ENCODE measurements at regions not wholly inside any gene's neighbourhood (a gene's known extent, or its start where the extent isn't known, plus 50 kb on each side); places are given as distances from the start of the nearest gene placed in this dataset.

DNA sequence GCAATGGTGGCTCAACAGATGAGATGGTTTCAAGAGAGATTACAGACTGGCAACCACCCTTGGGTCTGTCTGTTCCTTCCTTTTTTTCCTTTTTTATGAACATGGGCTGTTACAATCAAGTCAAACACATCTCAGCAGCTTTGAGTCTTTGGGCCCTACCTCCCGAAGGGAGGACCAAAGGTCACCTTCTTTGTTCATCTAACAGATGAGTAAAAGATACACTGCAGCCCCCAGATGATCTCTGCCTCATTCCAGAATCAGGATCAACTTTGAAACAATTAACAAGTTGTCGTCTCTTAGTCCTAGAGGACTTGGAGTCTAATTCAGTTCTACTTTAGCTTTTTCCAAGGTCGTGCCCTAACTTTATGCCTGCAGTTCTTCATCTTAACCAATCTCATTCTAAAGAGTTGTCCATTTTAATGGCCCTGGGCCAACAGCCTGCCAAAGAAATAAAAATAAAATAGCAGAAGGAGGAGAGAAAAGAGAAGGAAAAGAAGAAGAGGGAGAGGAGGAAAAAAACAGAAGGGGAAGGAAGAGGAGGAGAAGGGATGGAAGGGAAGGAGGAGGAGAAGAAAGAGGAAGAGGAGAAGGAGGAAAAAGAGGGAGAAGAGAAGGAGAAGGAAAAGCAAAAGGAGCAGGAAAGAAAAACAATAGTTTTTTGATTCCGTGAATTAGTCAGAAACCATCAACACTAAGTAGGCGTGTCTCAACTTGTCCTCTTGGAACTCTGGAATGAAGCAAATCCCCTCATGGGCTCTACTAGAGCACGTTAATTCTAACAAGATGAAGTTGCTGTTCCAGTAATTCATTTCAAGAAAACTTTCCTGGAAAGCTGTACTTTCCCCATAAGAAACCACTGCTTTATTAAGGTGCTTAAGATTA is 281.2 kb downstream of the FOXO1 start:
- FAIRE-seq (no peak), ATAC-seq (no peak), DNase-seq (ENCODE audit: low read depth, low spot score) (no peak)
- no peak overlapping the region for H3K4me3 ChIP-seq
- no peaks in the 10 kb centered on the region for H3K79me2 ChIP-seq (ENCODE audit: control insufficient read depth, insufficient read depth, low read length)
- H4K20me1 ChIP-seq (ENCODE audit: control insufficient read depth, insufficient read depth) = no peaks in the 10 kb centered on the region
- ChIA-PET SMC1A (ENCODE audit: uncharacterized antibody, unreplicated experiment) (interaction anchor here (0.8 kb wide), 1 partner anchor 76 kb away, joined by 3 read pairs; no protein-coding TSS in a partner anchor), RAD21 (ENCODE audit: unreplicated experiment) (no interaction called here), CTCF (no interaction called here), POLR2A (interaction anchor here (0.7 kb wide), 1 partner anchor 479 kb away, joined by 3 read pairs; no protein-coding TSS in a partner anchor)
- no peaks in the 10 kb centered on the region for H3K36me3 ChIP-seq (ENCODE audit: control insufficient read depth in 2 of 2, insufficient read depth in 2 of 2, low read length in 1 of 2)
- no peaks in the 10 kb centered on the region; the same call in 1 of the 3 replicates for H3K9me3 ChIP-seq (replicated peaks; ENCODE audit: control insufficient read depth, insufficient read depth, low read length)
- TF ChIP-seq NR2F1 (conservative IDR thresholded peaks at IDR 0.05) (no peak), ZSCAN29 (IDR thresholded peaks at IDR 0.05) (no peak), CREB1 (IDR thresholded peaks at IDR 0.05; ENCODE audit: low read depth) (no peak), EGR1 (IDR thresholded peaks at IDR 0.05; ENCODE audit: borderline replicate concordance in 1 of 2, low read depth in 2 of 2, low read length in 2 of 2) (no peak), YBX1 (IDR thresholded peaks at IDR 0.05) (no peak), RB1 (IDR thresholded peaks at IDR 0.05; ENCODE audit: borderline replicate concordance) (no peak), MTA3 (IDR thresholded peaks at IDR 0.05; ENCODE audit: borderline replicate concordance, low read length) (no peak), CHD4 (IDR thresholded peaks at IDR 0.05) (no peak), MEF2A (IDR thresholded peaks at IDR 0.05; ENCODE audit: insufficient read depth, low read depth, low read length) (no peak), EED (IDR thresholded peaks at IDR 0.05; ENCODE audit: low read depth) (no peak)
- TF ChIP-seq, protein P1, sequence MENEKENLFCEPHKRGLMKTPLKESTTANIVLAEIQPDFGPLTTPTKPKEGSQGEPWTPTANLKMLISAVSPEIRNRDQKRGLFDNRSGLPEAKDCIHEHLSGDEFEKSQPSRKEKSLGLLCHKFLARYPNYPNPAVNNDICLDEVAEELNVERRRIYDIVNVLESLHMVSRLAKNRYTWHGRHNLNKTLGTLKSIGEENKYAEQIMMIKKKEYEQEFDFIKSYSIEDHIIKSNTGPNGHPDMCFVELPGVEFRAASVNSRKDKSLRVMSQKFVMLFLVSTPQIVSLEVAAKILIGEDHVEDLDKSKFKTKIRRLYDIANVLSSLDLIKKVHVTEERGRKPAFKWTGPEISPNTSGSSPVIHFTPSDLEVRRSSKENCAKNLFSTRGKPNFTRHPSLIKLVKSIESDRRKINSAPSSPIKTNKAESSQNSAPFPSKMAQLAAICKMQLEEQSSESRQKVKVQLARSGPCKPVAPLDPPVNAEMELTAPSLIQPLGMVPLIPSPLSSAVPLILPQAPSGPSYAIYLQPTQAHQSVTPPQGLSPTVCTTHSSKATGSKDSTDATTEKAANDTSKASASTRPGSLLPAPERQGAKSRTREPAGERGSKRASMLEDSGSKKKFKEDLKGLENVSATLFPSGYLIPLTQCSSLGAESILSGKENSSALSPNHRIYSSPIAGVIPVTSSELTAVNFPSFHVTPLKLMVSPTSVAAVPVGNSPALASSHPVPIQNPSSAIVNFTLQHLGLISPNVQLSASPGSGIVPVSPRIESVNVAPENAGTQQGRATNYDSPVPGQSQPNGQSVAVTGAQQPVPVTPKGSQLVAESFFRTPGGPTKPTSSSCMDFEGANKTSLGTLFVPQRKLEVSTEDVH (IDR thresholded peaks at IDR 0.05; ENCODE audit: low read depth, partially characterized antibody) = no peak
- TF ChIP-seq, protein P2, sequence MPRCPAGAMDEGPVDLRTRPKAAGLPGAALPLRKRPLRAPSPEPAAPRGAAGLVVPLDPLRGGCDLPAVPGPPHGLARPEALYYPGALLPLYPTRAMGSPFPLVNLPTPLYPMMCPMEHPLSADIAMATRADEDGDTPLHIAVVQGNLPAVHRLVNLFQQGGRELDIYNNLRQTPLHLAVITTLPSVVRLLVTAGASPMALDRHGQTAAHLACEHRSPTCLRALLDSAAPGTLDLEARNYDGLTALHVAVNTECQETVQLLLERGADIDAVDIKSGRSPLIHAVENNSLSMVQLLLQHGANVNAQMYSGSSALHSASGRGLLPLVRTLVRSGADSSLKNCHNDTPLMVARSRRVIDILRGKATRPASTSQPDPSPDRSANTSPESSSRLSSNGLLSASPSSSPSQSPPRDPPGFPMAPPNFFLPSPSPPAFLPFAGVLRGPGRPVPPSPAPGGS (IDR thresholded peaks at IDR 0.05; ENCODE audit: borderline replicate concordance, insufficient read depth, low read depth, low read length, poor library complexity, severe bottlenecking) = no peak
- WGBS (ENCODE audit: insufficient coverage, insufficient replicate concordance, low lambda C conversion rate, missing lambda C conversion rate) = 59% methylated on average over 6 of the region's 6 CpGs
- H2AFZ ChIP-seq (ENCODE audit: control insufficient read depth, low read depth, low read length) = no peak overlapping the region
- no peak overlapping the region for H3K27ac ChIP-seq (ENCODE audit: control insufficient read depth, insufficient read depth)
- peaks cover 11% of the 10 kb centered on the region for H3K4me1 ChIP-seq (ENCODE audit: control insufficient read depth, insufficient read depth, low read length)
- intact Hi-C loops (cut with micrococcal nuclease; ENCODE audit: unreplicated experiment) (loop anchor here (5.0 kb wide), 1 partner anchor 132 kb away; no protein-coding TSS in a partner anchor), in situ Hi-C loops (cut with MboI) (no loop called here)
- no TSS peak for BruUV-seq (replicated peaks)
- H3K9ac ChIP-seq (ENCODE audit: control insufficient read depth, insufficient read depth, low read length) = no peak overlapping the region
- no peaks in the 10 kb centered on the region for H3K27me3 ChIP-seq (replicated peaks in 1 of 2; ENCODE audit: control insufficient read depth in 2 of 2, insufficient read depth in 2 of 2, low read length in 1 of 2)
- H3K4me2 ChIP-seq (ENCODE audit: control insufficient read depth, insufficient read depth) = no peak overlapping the region
